ENCODE measurements at regions not wholly inside any gene's neighbourhood (a gene's known extent, or its start where the extent isn't known, plus 50 kb on each side); places are given as distances from the start of the nearest gene placed in this dataset.

DNA sequence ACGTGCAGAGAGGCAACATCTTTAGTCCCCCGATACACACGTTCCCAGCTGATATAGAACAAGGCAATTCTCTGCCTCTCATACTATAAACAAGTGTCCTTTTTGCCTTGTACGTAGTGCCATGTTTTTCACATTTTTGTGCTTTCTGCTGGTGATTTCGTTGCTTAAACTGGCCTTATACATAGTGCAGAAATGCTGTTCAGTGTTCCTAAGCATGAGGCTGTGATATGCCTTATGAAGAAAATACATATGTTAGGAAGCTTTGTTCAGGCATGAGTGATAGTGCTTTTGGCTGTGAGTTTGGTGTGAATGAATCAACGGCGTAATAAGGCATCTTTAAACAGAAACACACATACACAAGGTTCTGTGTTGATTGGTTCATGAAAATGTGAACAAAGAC, 77.2 kb downstream of the KATNIP start:
- no peak overlapping the region for H2AFZ ChIP-seq (ENCODE audit: low read depth, low read length)
- H3K79me2 ChIP-seq (ENCODE audit: control insufficient read depth, insufficient read depth, low read length) = no peaks in the 10 kb centered on the region
- DNase-seq (ENCODE audit: extremely low read depth in 1 of 4, low spot score in 3 of 4) = no peak
- ChIA-PET CTCF (ENCODE audit: low intra/inter-chr PET ratio) (no interaction called here), POLR2A (interaction anchor here (0.6 kb wide), 1 partner anchor 27 kb away, joined by 3 read pairs; no protein-coding TSS in a partner anchor)
- no peaks in the 10 kb centered on the region for H4K20me1 ChIP-seq (replicated peaks; ENCODE audit: control insufficient read depth, insufficient read depth, low read length)
- 59% methylated on average over 7 of the region's 7 CpGs for WGBS (ENCODE audit: insufficient coverage, low coverage, missing lambda C conversion rate)
- no peaks in the 10 kb centered on the region for H3K9me1 ChIP-seq (ENCODE audit: control insufficient read depth, insufficient read depth, low read length)
- BruUV-seq (replicated peaks) = no TSS peak
- TF ChIP-seq CEBPG (CRISPR knock-in tag; IDR thresholded peaks at IDR 0.05) = no peak
- no peak for TF ChIP-seq CEBPG (tag; conservative IDR thresholded peaks at IDR 0.05 in 1 of 2, IDR thresholded peaks at IDR 0.05 in 1 of 2)
- no peak for TF ChIP-seq ZNF695 (CRISPR knock-in tag; IDR thresholded peaks at IDR 0.05)
- no peak for TF ChIP-seq NEUROD1 (IDR thresholded peaks at IDR 0.05; ENCODE audit: borderline replicate concordance, low read depth, low read length, partially characterized antibody)
- TF ChIP-seq BRD9 (IDR thresholded peaks at IDR 0.05; ENCODE audit: low read depth, partially characterized antibody) = no peak
- TF ChIP-seq ZBTB34 (CRISPR knock-in tag; IDR thresholded peaks at IDR 0.05) = no peak
- TF ChIP-seq ZNF384 (IDR thresholded peaks at IDR 0.05; ENCODE audit: low read depth, low read length) = no peak
- TF ChIP-seq, protein P1, sequence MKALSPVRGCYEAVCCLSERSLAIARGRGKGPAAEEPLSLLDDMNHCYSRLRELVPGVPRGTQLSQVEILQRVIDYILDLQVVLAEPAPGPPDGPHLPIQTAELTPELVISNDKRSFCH (CRISPR knock-in tag; IDR thresholded peaks at IDR 0.05) = no peak
- TF ChIP-seq, protein P1 (tag; IDR thresholded peaks at IDR 0.05) = no peak
- TF ChIP-seq ZNF347 (CRISPR knock-in tag; IDR thresholded peaks at IDR 0.05; ENCODE audit: low read depth) = no peak
- no peak for TF ChIP-seq ATF6 (CRISPR knock-in tag; IDR thresholded peaks at IDR 0.05)
- TF ChIP-seq ZNF707 (CRISPR knock-in tag; conservative IDR thresholded peaks at IDR 0.05) = no peak
- no peak for TF ChIP-seq CCAR2 (IDR thresholded peaks at IDR 0.05; ENCODE audit: low read depth, low read length)
- TF ChIP-seq PTRF (tag; IDR thresholded peaks at IDR 0.05) = no peak
- no peak for TF ChIP-seq ZNF143 (CRISPR knock-in tag; IDR thresholded peaks at IDR 0.05)
- TF ChIP-seq POLR2B (IDR thresholded peaks at IDR 0.05; ENCODE audit: low read depth, partially characterized antibody) = no peak
- TF ChIP-seq HNRNPLL (IDR thresholded peaks at IDR 0.05; ENCODE audit: low read depth, low read length, poor library complexity, severe bottlenecking) = no peak
- TF ChIP-seq, protein P2, sequence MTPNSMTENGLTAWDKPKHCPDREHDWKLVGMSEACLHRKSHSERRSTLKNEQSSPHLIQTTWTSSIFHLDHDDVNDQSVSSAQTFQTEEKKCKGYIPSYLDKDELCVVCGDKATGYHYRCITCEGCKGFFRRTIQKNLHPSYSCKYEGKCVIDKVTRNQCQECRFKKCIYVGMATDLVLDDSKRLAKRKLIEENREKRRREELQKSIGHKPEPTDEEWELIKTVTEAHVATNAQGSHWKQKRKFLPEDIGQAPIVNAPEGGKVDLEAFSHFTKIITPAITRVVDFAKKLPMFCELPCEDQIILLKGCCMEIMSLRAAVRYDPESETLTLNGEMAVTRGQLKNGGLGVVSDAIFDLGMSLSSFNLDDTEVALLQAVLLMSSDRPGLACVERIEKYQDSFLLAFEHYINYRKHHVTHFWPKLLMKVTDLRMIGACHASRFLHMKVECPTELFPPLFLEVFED (CRISPR knock-in tag; conservative IDR thresholded peaks at IDR 0.05) = no peak
- no peak for TF ChIP-seq BACH1 (tag; IDR thresholded peaks at IDR 0.05)
- no peak overlapping the region for H3K4me2 ChIP-seq (ENCODE audit: insufficient read depth, low read length)
- no peaks in the 10 kb centered on the region for H3K27me3 ChIP-seq (ENCODE audit: control insufficient read depth in 2 of 2, insufficient read depth in 2 of 2, low read length in 2 of 2)
- H3K4me1 ChIP-seq (replicated peaks in 1 of 2; ENCODE audit: control insufficient read depth in 2 of 2, insufficient read depth in 2 of 2, low read length in 2 of 2) = no peaks in the 10 kb centered on the region
- no peak overlapping the region for H3K9ac ChIP-seq (ENCODE audit: insufficient read depth in 1 of 2, low read depth in 2 of 2, low read length in 2 of 2)
- in situ Hi-C loops (cut with MboI) = no loop called here
- no peak overlapping the region for H3K4me3 ChIP-seq
- no peak overlapping the region for H3K27ac ChIP-seq (ENCODE audit: extremely low read depth, low read depth, low read length)
- peak; percentile 68 for FAIRE-seq
- intact Hi-C loops (cut with micrococcal nuclease) = no loop called here
- H3K36me3 ChIP-seq (ENCODE audit: control insufficient read depth, insufficient read depth, low read length) = no peaks in the 10 kb centered on the region
- ATAC-seq = no peak
- H3K9me3 ChIP-seq (replicated peaks; ENCODE audit: control insufficient read depth, insufficient read depth, low read depth, low read length) = no peaks in the 10 kb centered on the region
